GM12878 (cell line): ENCODE measurements at regions not wholly inside any gene's neighbourhood (a gene's known extent, or its start where the extent isn't known, plus 50 kb on each side); places are given as distances from the start of the nearest gene placed in this dataset.

ENCODE experiments used
- ATAC-seq: fragments of 200-7000 bp; cut with Tn5 transposase; 3 replicates; pipeline ENCODE4 v1.9.1; 2020; ENCODE audit warnings: mild to moderate bottlenecking, moderate library complexity
- BruUV-seq: library from RNA; stranded (reverse); fragments of 400-500 nt; replicated peaks from 2 replicates; lab custom pipeline; 2021; lab: Mats Ljungman, UMichigan
- CTCF ChIA-PET: fragments of 300-600 bp; sonication (Branson Sonifier 250); formaldehyde crosslinking; extraction: SDS; loops from one replicate; lab custom pipeline; 2021; ENCODE audit warnings: inconsistent platforms; lab: Yijun Ruan, JAX
- POLR2A ChIA-PET: fragments of 350-600 bp; formaldehyde crosslinking; extraction: SDS; loops from one replicate; lab custom pipeline; 2021; ENCODE audit warnings: inconsistent platforms; lab: Charles Lee
- RAD21 ChIA-PET: fragments of 300-600 bp; sonication (Branson Sonifier 250); formaldehyde crosslinking; loops from one replicate; lab custom pipeline; 2023; ENCODE audit warnings: antibody characterized with exemption; ENCODE audit not compliant: unreplicated experiment; lab: Charles Lee
- SMC1A ChIA-PET: fragments of 300-600 bp; sonication (Branson Sonifier 250); formaldehyde crosslinking; loops from one replicate; lab custom pipeline; 2023; ENCODE audit not compliant: unreplicated experiment, uncharacterized antibody; lab: Charles Lee
- DNase-seq: peaks from one replicate; pipeline ENCODE4 v3.0.0-alpha.2; 2011; ENCODE audit warnings: low read depth, low spot score
- FAIRE-seq: peaks from 3 replicates; lab custom pipeline; 2011; peaks lifted over from hg19 to GRCh38; lab: Jason Lieb, UNC
- H2AFZ ChIP-seq: 2 replicates; pipeline ENCODE4 v1.6.0; 2011; ENCODE audit warnings: low read depth, low read length, control low read depth; ENCODE audit not compliant: control insufficient read depth
- H3K27ac ChIP-seq: 2 replicates; pipeline ENCODE4 v1.5.1; 2011; ENCODE audit warnings: control low read depth; ENCODE audit not compliant: control insufficient read depth, insufficient read depth
- H3K27me3 ChIP-seq, 2 experiments: replicated peaks in 1 of 2; 2 replicates each; pipeline versions ENCODE4 v1.6.0 to v1.6.1; 2011; ENCODE audit warnings: low read length in 1 of 2; ENCODE audit not compliant: control insufficient read depth in 2 of 2, insufficient read depth in 2 of 2
- H3K36me3 ChIP-seq, 2 experiments: 2 replicates each; pipeline ENCODE4 v1.5.1; 2011; ENCODE audit warnings: low read length in 1 of 2; ENCODE audit not compliant: control insufficient read depth in 2 of 2, insufficient read depth in 2 of 2
- H3K4me1 ChIP-seq: 2 replicates; pipeline ENCODE4 v1.6.1; 2011; ENCODE audit warnings: mild to moderate bottlenecking, low read length, moderate library complexity, mixed read lengths; ENCODE audit not compliant: control insufficient read depth, insufficient read depth
- H3K4me2 ChIP-seq: 2 replicates; pipeline ENCODE4 v1.6.0; 2011; ENCODE audit warnings: control low read depth; ENCODE audit not compliant: control insufficient read depth, insufficient read depth
- H3K4me3 ChIP-seq: fragments of 200-600 bp; sonication (generic); 2 replicates; pipeline ENCODE4 v1.5.1; 2016
- H3K79me2 ChIP-seq: 2 replicates; pipeline ENCODE4 v1.6.0; 2011; ENCODE audit warnings: low read length; ENCODE audit not compliant: control insufficient read depth, insufficient read depth
- H3K9ac ChIP-seq: 2 replicates; pipeline ENCODE4 v1.8.0; 2011; ENCODE audit warnings: low read length, control low read depth, mixed read lengths; ENCODE audit not compliant: control insufficient read depth, insufficient read depth
- H3K9me3 ChIP-seq: replicated peaks from 3 replicates; pipeline ENCODE4 v1.5.1; 2011; ENCODE audit warnings: mild to moderate bottlenecking, low read length; ENCODE audit not compliant: control insufficient read depth, insufficient read depth
- H4K20me1 ChIP-seq: 2 replicates; pipeline ENCODE4 v1.6.0; 2011; ENCODE audit not compliant: control insufficient read depth, insufficient read depth
- ESRRA ChIP-seq: IDR thresholded peaks from 2 replicates; pipeline ENCODE4 v1.6.1; 2012; ENCODE audit warnings: mild to moderate bottlenecking, low read length, improper control_type of control experiment
- EZH2 ChIP-seq: IDR thresholded peaks from 2 replicates; pipeline ENCODE4 v1.6.1; 2012; ENCODE audit warnings: low read depth, mild to moderate bottlenecking, control low read depth, inconsistent platforms, low read length, borderline replicate concordance; ENCODE audit not compliant: control insufficient read depth
- KDM1A ChIP-seq: fragments of 200-600 bp; sonication (generic); IDR thresholded peaks from 2 replicates; pipeline ENCODE4 v1.6.1; 2016; ENCODE audit warnings: borderline replicate concordance
- MTA3 ChIP-seq: IDR thresholded peaks from 2 replicates; pipeline ENCODE4 v1.6.1; 2012; ENCODE audit warnings: low read length, inconsistent platforms, borderline replicate concordance
- ZNF622 ChIP-seq: fragments of 450-650 bp; IDR thresholded peaks from 2 replicates; pipeline ENCODE4 v1.6.1; 2017; ENCODE audit warnings: mild to moderate bottlenecking, inconsistent platforms
- WGBS: methylation state at CpG from one replicate; pipeline ENCODE4 v1.1.6; 2016; ENCODE audit warnings: low lambda C conversion rate; ENCODE audit not compliant: insufficient replicate concordance, insufficient coverage; ENCODE audit errors: missing lambda C conversion rate; 5-methylcytosine and 5-hydroxymethylcytosine counted together
- in situ Hi-C: fragments of 300-500 bp; cut with MboI; formaldehyde crosslinking; loops from 9 replicates; pipeline ENCODE4 v1.14.3; 2018; ENCODE audit warnings: mixed read lengths
- intact Hi-C: fragments of 100-400 bp; cut with micrococcal nuclease; formaldehyde crosslinking; loops from one replicate; pipeline ENCODE4 v1.14.2; 2022; ENCODE audit not compliant: unreplicated experiment

- no peak for TF ChIP-seq ZNF622
- no peak for TF ChIP-seq KDM1A
- TF ChIP-seq, all 136 proteins: peak for 0
- DNase-seq = no peak
- ChIA-PET RAD21 (no interaction called here), CTCF (no interaction called here), SMC1A (no interaction called here), POLR2A (no interaction called here)
- Histone ChIP-seq H3K36me3 (no peaks in the 10 kb centered on the region), H3K9ac (no peak overlapping the region), H3K4me2 (no peak overlapping the region), H3K4me1 (no peaks in the 10 kb centered on the region), H3K4me3 (no peak overlapping the region), H3K79me2 (no peaks in the 10 kb centered on the region), H3K27ac (no peak overlapping the region), H3K27me3 (peaks cover 0 to 1% of the 10 kb centered on the region in 2 experiments; a peak in 1 of 4 replicates), H3K9me3 (no peaks in the 10 kb centered on the region), H4K20me1 (no peaks in the 10 kb centered on the region), H2AFZ (no peak overlapping the region)
- WGBS = 0% methylated on average over 4 of the region's 4 CpGs
- intact Hi-C loops = no loop called here
- in situ Hi-C loops = no loop called here
- no peak for ATAC-seq
- FAIRE-seq = no peak
- BruUV-seq = no TSS peak
Observed at GRCh38 chr1:36654586-36654985, 171.9 kb upstream of the CSF3R start.

- H2AFZ ChIP-seq = no peak overlapping the region
- TF ChIP-seq MTA3 (no peak), EZH2 (no peak), ESRRA (no peak)
- no peaks in the 10 kb centered on the region for H3K36me3 ChIP-seq
- peaks cover 0 to 1% of the 10 kb centered on the region in 2 experiments; a peak in 2 of 4 replicates for H3K27me3 ChIP-seq
- POLR2A ChIA-PET = no interaction called here
- no peak overlapping the region for H3K9ac ChIP-seq
- WGBS = 23% methylated on average over 8 of the region's 8 CpGs
- no peak overlapping the region for H3K4me2 ChIP-seq
- intact Hi-C loops (no loop called here), in situ Hi-C loops (no loop called here)
- no peak overlapping the region for H3K4me3 ChIP-seq
- no peaks in the 10 kb centered on the region for H4K20me1 ChIP-seq
- SMC1A ChIA-PET = no interaction called here
- CTCF ChIA-PET = no interaction called here
- H3K79me2 ChIP-seq = no peaks in the 10 kb centered on the region
- BruUV-seq = no TSS peak
- no peak for FAIRE-seq
- H3K27ac ChIP-seq = no peak overlapping the region
- no peak for DNase-seq
- H3K4me1 ChIP-seq = no peaks in the 10 kb centered on the region
- no peaks in the 10 kb centered on the region for H3K9me3 ChIP-seq
- ATAC-seq = no peak
- RAD21 ChIA-PET = no interaction called here
Observed at GRCh38 chr1:36653850-36654249, 171.1 kb upstream of the CSF3R start.
